Activated CD4-positive, CD25-positive, alpha-beta regulatory T cell (primary cell): ENCODE measurements at regions not wholly inside any gene's neighbourhood (a gene's known extent, or its start where the extent isn't known, plus 50 kb on each side); places are given as distances from the start of the nearest gene placed in this dataset.
"Not testable (repeated sequence)": the region's sequence is repeated elsewhere in the genome, so short reads cannot be mapped to it uniquely, and the experiment has no call there.

Source experiments
- DNase-seq, 4 experiments: peaks; one replicate each; lab custom pipeline; 2025; lab: John Stamatoyannopoulos, UW

DNA sequence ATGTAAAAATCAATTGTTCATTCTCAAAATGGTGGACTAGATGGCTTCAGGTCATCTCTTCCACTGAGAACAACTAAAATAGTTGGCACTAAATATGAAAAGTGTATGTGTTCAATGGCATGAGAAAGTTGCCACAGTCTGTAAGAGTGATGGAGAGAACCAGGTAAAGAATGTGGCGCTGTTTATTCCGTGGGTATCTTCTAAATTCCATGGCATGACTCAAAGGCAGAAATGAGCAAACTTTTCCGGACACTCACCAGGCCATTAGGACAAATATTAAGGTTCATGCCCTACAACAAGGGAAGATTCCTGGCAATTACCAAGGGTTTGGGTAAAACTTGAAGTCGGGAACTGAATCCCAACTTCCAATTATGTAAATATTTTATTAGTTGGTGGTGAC, 825.4 kb upstream of the CDH6 start:
- DNase-seq, result no peak

DNA sequence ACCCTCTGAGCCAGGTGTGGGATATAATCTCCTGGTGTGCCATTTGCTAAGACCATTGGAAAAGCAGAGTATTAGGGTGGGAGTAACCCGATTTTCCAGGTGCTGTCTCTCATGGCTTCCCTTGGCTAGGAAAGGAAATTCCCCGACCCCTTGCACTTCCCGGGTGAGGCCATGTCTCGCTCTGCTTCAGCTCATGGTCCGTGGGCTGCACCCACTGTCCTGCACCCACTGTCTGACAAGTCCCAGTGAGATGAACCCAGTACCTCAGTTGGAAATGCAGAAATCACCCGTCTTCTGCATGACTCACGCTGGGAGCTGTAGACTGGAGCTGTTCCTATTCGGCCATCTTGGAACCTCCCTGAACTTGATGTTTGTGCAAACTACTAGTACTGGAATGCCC, 828.5 kb upstream of the CDH6 start:
- not testable (repeated sequence) for DNase-seq

DNA sequence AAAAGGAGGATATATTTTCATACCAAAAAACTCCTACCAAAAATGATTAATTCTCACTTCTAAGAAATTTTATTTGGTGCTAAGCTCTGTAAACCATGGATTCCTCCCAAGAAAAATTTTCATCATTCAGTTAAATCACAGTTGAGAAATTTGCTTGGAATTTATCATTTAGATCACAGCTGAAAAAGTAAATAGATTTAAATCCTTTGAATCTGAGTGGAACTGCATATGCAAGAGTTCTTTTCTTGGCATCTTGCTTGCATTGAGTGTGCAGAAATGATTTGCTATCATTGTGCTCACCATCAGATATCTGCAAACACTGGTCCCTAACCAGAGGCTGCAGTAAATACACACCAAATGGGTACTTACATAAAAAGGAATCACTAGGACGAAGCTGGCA, 836.1 kb upstream of the CDH6 start:
- no peak for DNase-seq

DNA sequence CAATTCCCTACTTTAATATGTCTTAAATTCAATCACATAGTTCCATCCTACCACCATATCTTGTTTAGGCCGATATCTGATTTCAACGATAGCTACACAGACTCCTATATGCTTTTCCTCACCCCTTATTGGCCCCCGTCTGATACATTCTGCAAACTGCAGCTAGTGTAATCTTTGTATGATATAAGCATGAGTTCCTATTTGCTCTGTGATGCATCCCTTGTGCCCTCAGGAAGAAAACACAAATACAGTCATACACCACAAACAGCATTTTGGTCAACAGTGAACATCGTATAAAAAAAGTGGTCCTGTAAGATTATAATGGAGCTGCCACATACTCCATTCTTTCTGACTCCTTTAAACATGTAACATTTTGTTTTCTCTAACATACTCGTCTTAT, 837.8 kb upstream of the CDH6 start:
- no peak for DNase-seq

DNA sequence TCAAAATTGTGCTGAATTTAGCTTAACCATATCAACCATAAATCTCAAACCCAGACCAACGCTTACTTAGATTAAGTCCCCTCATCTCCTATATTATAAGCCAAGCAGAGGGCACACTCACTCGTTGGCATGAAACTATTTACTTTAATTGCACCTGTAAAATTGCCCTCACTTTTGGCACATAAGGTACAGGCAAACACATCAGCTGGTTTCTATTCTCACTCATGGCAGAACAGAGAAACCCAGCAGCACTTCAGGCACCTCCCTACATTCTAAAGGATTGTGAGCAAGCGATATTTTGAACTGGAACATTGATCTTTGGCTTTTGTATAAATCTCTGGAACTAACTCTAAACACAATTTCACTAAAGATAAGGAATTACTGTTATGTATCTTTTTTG, 845.6 kb upstream of the CDH6 start:
- DNase-seq, result no peak

DNA sequence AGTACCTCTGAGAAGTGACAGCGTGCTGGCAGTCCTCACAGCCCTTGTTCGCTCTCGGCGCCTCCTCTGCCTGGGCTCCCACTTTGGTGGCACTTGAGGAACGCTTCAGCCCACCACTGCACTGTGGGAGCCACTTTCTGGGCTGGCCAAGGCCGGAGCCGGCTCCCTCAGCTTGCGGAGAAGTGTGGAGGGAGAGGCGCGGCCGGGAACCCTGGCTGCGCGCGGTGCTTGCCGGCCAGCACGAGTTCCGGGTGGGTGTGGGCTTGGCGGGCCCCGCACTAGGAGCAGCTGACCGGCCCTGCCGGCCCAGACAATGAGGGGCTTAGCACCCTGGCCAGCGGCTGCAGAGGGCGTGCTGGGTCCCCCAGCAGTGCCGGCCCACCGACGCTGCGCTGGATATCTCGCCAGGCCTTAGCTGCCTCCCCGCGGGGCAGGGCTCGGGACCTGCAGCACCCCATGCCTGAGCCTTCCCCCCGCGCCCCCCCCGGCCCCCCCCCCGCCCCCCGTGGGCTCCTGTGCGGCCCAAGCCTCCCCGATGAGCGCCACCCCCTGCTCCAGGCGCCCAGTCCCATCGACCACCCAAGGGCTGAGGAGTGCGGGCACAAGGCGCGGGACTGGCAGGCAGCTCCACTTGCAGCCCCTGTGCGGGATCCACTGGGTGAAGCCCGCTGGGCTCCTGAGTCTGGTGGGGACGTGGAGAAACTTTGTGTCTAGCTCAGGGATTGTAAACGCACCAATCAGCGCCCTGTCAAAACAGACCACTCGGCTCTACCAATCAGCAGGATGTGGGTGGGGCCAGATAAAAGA, 847.7 kb upstream of the CDH6 start:
- DNase-seq, result not testable (repeated sequence)

DNA sequence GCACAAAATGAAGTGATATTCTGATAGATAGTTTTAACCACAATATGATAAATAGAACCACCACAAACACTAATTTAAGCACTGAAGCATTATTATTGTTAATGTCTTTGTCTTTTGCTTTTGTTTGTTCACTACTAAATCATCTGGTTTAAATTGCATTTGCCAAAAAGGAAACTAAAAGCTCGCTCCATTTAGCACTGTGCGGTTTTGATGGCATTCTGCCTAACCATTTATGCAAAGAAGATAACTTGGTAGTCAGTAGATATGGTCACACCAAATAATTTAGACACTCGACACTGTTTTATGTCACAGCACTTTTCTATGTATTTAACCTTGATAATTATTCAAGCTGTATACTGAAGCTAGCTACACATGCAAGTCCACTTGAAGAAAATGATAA, 849.8 kb upstream of the CDH6 start:
- no peak for DNase-seq

DNA sequence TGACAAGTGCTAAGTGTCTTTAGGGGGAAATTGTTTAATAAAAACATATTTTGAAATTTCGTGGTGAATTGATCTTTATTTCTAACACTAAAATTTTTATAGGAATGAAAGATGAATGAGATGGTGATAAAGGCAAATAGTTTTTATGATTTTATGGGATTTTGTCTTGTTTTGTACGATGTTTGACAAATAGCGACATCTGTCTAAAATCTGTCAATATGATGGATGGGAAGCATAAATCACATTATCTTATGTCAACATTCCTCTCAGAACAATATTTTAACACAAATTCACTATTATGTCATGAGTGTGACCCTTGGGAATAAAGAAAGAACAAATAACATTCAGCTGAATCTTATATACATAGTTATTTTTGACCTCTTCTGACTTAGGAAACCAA, 852.0 kb upstream of the CDH6 start:
- no peak for DNase-seq

DNA sequence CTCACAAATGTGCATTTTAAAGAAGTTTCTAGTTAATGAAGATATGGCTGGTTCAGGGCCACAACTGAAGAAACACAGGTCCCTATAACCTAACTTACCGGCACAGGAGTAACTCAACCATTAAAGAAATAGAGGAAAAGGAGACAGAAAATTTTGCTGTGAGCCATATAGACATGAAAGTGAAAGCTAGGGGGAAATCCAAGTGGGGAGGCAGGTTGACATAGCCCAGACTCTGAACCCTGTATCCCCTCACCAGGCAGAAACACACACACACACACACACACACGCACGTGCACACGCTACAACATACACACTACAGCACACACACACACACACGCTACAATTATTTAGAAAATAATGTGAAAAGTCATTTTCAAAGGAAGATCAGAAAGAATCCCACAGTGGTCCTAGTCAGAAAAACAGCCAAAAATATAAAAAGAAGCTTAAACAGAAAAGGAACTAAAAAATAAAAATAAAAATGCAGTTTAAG, 856.4 kb upstream of the CDH6 start:
- DNase-seq, result no peak

DNA sequence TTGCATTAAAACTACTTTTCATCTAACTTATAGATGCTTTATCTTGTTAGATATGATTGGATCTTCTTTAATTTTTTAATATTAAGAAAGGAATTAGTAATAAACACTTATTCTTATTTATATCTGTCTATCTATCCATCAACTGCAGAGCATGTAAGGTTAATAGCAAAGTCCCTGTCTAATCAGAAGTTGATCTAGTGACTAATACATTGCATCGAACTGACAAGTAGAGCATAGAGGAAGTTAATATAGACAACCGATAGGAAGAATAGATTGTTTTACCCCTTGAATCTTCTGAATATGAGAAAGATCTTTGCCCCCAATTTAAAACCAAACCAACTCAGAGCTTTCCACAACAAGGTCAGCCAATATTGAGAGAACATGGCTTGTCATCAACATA, 862.0 kb upstream of the CDH6 start:
- DNase-seq, result no peak

DNA sequence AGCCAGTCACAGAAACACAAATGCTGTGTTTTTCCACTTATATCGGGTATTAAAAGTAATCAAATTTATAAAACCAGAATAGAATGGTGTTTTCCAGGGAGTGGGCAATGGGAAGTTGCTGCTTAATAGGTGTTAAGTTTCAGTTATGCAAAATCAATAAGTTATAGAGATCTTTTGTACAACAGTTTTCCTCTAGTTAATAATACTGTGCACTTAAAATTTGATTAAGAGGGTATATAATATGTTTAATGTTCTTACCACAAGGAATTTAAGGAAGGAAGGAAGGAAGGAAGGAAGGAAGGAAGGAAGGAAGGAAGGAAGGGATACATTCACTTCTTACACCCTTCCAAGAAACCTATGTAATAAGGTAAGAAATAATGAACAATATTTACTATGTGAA, 867.7 kb upstream of the CDH6 start:
- DNase-seq, result no peak

DNA sequence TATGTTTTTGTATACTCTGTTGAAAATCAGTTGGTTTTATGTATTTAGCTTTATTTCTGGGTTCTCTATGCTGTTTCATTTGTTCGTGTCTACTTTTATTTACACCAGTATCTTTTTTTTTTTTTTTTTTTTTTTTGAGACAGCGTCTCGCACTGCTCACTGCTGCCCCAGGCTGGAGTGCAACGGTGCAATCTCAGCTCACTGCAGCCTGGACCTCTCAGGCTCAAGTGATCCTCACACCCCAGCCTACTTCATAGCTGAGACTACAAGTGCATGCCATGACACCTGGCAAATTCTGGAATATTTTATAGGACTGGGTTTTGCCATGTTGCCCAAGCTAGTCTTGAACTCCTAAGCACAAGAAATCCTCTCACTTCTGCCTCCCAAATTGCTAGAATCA, 869.4 kb upstream of the CDH6 start:
- no peak for DNase-seq

DNA sequence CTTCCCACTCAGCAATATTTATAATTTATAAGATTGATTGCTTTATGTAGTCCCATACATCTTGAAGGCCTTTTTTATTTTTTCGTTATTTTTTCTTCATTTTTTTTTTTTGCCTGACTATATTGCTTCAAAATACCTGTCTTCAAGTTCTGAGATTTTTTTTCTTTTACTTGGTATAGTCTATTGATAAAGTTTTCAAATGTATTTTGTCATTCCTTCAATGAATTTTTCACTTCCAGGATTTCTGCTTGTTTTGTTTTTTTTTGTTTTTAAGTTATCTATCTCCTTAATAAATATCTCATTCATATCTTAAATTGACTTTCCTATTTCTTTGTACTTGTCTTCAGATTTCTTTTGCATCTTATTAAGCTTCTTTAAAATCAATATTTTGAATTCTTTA, 905.6 kb upstream of the CDH6 start:
- DNase-seq, result no peak

DNA sequence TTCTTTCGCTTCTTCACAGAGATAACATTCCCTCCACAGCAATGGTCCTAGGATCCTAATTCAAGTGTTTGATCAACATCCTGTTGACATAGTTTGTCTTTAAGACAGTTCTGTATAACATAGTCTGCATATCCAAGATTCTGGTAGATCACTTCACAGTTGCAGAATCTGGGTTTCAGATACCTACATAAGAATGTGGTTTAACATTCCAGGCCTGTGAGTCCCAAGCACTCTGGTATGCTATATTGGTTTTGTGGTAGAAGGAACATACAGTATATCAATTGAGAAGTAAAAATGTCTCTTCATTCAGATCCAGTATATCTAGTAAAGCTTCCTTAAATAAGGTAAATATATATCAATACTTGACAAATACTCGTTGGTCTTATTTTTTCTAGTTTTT, 914.2 kb upstream of the CDH6 start:
- no peak for DNase-seq

DNA sequence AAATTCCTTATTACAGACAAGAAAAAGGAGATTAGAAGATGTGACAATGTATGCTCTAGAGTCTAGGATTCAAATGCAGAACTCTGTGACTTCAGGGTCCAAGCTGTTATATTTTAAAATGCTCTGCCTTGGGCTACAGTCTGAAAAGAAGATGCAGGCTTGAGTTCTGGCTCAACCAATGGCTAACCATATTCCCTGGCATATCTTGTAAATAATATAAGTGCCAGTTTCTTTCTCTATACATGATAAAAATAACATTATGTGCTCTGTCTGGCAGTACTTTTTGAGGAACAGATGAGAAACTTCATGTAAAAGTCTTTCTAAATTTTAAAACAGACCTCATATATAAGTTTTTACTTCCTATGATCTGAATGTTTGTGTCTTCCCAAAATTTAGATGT, 926.5 kb upstream of the CDH6 start:
- no peak for DNase-seq

DNA sequence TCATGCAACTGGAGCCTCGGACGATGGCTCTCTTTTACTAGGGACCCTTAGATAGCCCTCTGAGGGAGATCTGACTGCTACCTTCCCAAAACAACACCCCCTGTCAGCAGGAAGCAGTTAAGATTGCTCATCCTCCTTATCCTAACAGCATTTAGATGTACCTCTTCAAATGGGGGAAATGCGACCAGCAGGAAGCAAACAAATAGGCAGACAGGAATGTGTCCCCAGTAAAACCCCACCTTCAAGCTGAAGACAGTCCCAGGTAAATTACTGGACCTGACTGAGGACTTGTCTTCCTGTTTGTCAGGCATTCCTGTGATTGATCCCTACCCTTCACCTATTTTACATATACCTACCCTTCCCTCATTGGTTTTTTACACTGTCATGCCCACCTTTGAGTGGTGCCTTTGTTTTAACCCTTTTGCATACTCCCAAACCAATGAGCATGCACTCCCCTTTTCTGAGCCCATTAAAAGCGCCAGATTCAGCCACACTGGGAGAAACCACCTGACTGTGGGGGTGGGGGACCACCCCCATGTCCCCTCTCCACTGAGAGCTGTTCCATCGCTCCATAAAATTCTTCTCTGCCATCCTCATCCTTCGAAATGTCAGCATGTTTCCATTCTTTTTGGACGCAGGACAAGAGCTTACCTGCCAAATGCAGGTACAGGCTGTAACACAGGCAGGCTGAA, 954.0 kb upstream of the CDH6 start:
- DNase-seq, result no peak

DNA sequence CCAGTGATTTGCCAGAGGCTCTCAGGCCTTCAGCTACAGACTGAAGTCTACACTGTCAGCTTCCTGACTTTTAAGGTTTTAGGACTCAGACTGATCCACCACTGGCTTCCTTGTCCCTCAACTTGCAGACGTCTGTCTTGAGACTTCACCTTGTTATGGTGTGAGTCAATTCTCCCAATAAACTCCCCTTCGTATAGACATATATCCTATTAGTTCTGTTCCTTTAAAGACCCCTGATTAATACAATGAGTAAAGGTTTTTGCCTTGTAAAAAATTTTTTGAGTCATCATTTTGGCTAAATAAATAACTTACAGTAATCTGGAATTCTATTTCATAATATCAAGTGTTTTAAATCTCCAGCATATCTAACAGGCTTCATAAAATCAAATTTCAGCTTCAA, 956.3 kb upstream of the CDH6 start:
- no peak for DNase-seq

DNA sequence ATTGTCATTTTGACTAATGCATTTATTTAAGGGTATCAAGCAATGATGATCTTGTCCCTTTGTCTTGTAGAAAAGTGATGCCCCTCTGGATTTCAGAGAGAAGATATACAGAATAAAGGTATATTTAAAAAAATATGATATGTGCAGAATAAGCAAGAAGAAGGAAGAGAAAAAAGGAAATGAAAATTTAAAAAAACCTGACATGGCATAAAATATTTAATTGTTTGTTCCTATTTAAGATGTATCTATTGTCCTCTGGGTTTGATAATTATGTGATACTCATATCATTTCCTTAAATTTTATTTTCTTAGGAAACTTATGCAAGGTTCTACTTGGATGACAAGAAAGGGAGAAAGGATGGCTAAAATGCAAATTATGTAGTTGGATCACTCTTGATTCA, 983.7 kb upstream of the CDH6 start:
- DNase-seq, result no peak

DNA sequence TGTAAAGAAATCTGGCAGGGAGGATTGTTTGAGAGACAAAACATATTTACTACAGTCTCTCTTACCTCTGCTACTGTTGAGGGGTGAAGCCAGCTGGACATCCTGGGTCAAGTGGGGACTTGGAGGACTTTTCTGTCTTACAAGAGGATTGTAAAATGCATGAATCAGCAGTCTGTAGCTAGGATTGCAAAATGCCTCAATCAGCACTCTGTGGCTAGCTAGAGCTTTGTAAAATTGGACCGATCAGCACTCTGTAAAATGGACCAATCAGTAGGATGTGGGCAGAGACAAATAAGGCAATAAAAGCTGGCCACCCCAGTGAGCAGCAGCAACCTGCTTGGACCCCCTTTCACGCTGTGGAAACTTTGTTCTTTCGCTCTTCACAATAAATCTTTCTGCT, 995.8 kb upstream of the CDH6 start:
- no peak for DNase-seq

DNA sequence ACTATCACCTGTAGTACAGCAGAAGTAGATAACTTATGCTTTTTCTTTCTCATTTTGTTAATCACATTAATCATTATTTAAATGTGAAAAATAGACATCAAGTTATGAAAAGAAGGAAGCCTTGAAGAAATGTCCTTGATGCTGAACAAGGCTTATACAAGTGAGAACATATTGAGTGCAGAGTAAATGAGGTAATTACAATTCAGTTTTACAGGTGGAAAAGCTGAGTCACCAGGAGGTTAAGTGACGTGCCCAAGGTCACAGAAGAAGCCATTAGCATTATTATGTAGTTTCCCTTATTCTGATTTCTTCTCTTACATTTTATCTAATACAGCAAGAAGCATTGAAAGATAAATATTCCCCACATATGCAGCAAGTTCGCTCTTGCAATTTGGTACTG, 998.5 kb upstream of the CDH6 start:
- DNase-seq, result no peak

DNA sequence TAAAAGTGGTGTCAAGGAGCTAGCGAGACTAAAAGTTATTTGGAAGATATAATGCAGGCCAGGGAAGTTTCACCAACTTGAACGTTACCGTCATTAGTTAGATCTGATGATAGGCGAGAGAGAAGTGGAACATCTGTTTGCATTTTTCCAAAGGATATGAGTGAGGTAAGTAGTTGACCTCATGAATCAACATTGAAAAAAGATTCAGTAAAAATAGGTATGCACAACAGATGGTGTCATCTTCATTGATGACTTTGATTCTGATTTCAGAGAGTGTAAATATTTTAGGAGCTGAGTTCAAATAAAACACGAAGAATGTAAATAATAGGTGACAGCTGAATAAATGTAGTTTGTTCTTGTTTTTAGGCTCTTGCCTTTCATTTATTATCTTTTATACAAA, 998.9 kb upstream of the CDH6 start:
- DNase-seq, result no peak

DNA sequence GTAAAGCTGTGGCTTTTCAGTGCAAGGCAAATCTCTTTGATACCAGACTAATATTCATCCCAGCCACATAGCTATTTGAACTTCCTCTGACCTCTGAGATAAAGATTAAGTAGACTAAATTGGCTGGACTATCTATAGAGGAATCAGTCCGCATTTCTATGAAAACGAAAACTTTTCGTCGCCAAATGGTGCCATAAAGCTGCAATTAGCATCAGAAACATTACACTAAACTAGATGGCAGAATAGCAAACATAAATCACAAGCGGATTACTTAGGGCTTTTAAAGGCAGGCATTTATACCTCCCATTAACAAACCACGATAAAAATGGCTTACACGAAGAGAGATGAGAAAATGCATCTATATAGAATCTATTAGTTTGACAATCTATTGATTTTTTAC, 1009.7 kb upstream of the CDH6 start:
- DNase-seq, result no peak

DNA sequence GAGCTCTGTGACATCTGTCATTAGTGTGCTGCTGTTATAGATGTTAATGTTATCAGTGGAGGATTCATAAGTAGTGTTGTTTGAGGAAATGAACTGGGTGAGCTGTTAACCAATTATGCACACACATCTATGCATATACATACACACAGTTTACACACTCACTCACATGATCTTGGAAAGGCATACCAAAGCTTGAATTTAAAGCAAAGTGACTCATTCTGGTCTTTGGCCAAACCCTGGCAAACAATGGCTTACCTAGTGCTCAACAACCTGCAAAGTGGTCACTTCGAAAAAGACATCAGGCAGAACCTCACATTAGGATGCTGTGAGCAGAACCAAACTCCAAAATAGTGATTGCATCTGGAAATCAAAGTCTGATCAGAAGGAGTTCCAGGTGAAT, 1037.3 kb upstream of the CDH6 start:
- no peak for DNase-seq

DNA sequence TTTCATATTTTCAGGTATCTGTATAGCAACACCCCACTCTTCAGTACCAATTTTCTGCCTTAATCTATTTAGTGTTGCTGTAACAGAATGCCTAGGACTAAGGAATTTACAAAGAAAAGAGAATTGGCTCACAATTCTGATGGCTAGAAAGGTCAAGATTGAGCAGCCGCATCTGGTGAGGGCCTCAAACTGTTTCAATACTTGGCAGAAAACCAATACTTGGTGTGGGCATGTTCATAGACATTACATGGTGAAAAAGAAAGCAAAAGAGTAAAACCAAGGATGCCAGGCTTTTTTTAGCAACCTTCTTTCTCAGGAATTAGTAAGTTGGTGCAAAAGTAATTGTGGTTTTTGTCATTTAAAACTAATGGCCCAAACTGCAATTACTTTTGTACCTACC, 1041.1 kb upstream of the CDH6 start:
- DNase-seq, result no peak
